ENCODE measurements at regions not wholly inside any gene's neighbourhood (a gene's known extent, or its start where the extent isn't known, plus 50 kb on each side); places are given as distances from the start of the nearest gene placed in this dataset.

- DNase-seq, result no peak
Observed at GRCh38 chr2:3962719-3963118, 259.3 kb downstream of the DCDC2C start.

DNA sequence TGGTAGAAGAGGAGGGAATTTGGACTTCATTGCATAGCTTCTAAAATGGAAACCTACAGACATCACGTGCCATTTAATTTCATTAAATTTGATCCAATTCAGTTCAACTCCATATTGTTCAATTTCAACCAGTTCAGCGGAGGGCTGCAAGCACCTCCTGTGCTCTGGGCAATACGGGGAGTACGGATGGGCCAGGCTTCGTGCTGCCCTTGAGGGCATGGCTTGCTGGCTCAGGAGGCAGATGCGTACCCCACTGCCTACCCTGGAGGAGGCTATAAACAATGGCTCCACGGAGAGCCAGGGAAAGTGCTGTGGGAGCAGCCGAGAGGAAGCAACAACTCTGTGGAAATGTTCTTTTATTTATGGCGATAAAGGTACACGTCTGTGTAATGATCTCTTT is 261.8 kb downstream of the DCDC2C start:
- no peak for DNase-seq

GRCh38 chr2:3965953-3966352 is 262.6 kb downstream of the DCDC2C start:
- no peak for DNase-seq

DNA sequence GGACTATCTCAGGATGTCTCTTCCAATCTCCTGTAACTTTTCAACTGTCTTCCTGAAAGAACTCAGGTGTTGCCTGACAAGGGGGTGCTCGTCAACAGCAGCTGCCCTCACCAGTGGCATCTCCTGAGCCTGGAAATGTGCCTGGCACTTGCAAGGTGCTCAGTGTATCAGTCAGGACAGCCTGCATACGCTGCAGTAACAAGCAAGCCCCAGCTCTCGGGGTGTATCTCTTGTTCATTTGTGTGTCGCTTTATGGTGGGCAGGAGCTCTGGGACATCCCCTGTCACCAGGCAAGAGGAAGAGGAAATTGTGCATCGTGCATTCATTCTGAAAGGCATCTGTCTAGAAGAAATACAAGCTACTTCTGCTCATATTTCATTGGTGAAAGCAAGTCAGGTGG is 263.1 kb downstream of the DCDC2C start:
- DNase-seq, result no peak

DNA sequence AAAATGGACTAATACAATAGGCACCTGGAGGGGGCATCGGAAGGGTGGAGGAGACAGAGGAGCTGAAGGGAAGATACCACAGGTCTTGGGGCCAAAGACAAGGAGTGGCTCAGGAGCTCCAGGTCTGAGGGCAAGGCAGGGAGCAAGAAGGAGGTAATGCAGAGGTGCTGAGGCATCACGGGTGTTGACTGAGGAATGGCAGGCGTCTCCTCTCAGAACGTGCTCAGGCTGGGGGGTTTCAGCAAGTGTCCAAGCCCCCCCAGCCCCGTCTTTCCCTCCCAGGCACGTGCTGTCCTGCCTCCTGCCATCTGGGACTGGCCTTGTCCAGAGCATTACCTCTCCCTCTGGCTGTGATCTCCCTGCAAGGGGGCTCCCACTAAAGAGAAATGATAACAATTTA is 265.4 kb downstream of the DCDC2C start:
- DNase-seq, result no peak

- no peak for DNase-seq
Observed at GRCh38 chr2:3970791-3971651, 267.6 kb downstream of the DCDC2C start.

- DNase-seq, result no peak
Observed at GRCh38 chr2:3971652-3972192, 268.3 kb downstream of the DCDC2C start.

DNA sequence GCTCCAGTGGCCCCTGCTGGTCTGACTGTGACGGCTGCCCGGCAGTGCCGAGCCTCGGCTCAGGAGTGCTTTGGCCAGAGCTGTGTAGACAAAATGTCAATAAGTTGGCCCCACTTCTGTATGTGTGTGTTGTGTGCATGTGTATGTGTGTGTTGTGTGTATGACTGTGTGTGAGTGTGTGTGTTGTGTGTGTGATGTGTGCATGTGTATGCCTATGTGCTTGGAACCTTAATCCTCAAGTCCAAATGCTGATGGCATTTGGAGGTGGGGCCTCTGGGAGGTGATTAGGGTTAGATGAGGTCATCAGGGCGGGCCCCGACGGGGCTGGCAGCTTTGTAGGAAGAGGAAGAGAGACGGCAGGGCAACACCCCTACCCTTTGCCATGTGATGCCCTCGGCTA is 269.0 kb downstream of the DCDC2C start:
- DNase-seq, result no peak

DNA sequence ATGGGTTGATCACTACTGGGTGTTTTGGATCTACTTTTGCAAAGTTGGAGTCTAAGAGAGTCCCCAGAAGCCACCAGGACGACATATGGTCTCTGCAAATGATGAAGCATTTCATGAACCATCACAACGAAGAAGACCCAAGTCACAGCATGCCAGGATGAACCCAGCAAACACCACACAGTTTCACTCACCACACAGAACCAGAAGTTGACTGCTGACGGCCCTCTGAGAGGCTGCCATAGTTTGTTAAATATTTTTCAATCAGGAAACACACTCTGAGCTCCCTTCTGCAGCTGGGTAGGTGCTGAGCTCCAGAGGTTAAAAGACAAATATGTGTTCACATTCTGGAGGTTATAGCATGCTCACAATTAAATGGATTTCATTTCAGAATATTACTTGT is 271.4 kb downstream of the DCDC2C start:
- no peak for DNase-seq

GRCh38 chr2:3981446-3981987 is 278.1 kb downstream of the DCDC2C start:
- DNase-seq, result no peak

- no peak for DNase-seq
Observed at GRCh38 chr2:3982160-3982559, 278.8 kb downstream of the DCDC2C start.

DNA sequence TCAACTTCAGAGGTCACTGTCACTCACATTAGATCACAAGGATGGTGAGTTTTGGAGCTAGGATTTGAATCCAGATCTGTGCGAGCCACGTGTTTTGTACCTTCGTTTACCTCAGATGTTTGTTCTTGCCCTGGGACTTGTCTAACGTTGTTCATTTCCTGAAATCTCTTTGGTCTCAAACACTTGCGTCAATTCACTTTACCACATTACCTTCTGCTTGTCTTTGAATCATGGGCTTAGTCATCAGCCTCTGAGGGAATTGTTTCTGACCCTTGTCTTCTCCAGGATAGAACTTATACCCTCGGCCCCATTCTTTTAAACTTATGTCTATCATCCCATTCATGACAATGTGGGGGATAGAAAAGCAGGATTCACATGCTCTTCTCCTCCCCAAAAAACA is 282.7 kb downstream of the DCDC2C start:
- DNase-seq, result no peak

DNA sequence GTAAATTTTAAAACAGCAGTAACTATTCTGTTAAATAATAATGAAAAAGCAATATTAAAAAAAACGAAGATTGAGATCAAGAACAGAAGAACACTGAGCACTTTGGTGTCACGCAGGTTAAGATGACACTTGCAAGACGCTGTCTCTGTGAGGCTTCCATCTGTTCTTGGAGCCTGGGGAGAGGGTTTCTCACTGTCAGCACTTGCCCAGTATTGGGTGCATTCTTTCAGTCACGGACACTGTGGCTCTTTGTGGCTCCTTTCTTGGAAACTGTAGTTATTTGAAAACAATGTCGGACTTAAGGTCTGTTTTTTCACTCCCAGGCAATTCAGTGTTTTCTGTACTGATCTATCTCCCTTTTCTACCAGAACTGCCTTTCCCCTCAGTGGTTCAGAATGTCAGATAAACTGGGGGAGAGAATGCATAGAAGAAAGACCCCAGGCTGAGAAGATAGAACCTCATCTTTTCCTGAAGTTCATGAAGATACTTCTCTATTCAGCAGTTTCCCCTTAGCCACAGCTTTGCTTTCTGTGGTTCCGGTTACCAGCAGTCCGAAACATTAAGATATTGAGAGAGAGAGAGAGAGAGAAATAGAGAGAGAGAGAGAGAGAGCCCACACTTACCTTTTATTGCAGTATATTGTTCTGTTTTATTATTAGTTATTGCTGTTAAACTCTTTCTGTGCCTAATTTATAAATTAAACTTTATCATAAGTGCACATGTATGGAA is 283.3 kb downstream of the DCDC2C start:
- no peak for DNase-seq

DNA sequence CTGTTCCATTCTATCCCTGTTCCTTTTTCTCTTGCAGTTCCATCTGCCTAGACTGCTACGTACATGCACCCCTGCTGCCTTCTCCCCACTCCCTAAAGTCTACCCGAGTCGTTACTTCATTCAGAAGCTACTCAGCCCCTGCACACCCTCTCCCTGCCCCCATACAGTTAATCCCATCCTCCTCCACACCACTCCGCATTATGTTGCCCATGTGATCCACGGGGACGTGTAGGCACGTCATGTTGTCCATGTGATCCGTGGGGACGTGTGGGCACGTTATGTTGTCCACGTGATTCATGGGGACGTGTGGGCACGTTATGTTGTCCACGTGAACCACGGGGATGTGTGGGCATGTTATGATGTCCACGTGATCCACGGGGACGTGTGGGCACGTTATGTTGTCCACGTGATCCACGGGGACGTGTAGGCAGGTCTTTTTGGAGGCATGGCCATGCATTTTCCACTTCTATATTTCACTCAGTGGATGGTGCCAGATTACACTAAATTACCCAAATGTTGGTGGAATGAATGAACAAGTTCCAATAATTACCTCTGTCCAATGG is 299.5 kb downstream of the DCDC2C start:
- no peak for DNase-seq

DNA sequence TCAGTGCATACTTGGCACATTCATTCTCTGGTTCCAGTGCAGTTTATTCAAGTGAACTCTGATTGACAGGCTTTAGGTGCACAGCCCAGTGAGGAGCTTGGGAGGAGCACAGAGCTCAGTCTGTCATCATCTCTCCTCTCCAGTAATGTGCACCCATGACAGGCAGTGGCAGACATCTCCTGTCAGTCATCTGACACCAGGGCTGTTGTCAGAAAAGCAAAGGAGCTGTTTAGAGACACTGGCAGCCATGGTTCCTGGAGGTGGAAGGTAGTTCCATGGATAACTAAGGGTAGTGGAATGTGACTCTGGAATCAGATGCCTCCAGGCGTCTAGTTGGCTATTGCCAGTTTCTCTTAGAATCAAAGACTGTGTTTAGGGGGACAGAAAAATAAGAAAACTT is 308.8 kb downstream of the DCDC2C start:
- no peak for DNase-seq

GRCh38 chr2:4018535-4018934 is 315.2 kb downstream of the DCDC2C start:
- DNase-seq, result no peak

DNA sequence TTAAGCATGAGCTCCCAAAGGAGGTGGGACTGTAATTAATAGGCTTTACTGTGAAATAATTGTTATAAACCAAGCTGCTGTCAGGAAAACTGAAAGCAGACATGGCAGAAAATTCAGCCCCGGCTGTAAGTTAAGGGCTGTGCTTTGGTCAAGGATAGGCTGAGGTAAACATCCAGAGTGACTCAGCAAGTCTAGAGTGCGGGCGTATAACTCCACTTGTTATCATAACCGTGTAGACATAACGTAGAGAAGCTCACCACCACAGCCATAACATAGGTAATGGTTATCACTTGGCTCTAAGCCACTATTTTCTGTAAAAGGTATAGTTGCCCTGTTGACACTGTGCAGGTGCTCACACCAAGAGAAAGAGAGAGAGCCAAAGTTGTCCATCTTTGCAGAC is 316.8 kb downstream of the DCDC2C start:
- DNase-seq, result no peak

DNA sequence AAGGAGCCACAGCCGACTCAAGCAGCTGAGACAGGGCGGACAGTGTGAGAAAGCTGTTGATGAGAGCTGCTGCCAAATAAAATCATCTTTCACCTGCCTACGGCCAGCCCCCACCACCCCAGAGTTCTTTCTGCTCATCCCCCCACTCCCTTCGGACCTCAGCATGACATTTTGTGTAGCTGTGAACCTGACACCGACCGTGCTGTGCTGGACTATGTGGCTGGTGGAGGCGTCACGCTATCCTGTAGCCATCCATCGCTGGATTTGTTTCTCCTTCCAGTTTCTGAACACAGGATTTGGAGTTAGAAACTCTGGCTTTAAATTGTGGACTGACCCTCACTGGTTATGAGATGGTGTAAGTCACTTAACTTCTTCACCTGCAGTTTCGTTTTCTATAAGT is 317.3 kb downstream of the DCDC2C start:
- DNase-seq, result no peak

GRCh38 chr2:4024605-4025004 is 321.2 kb downstream of the DCDC2C start:
- DNase-seq, result no peak

DNA sequence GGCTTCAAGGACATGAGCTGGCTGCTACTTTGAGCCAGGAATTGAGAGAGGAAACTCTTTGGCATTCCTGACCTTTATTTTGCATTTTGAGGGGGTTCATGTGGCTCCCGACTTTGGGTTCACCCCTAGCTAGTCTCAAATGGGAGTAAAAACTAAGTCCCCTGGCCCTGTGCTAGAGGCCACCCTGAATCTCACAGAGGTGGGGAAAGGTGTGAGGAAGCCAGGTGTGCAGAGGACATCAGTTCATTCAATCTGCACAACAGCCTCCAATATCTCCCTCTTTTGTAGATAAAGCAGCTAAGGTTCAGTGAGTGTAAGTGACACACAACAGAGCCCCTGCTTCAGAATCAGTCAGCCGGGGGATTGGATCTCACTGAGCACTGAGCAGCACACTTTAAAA is 325.7 kb downstream of the DCDC2C start:
- no peak for DNase-seq

DNA sequence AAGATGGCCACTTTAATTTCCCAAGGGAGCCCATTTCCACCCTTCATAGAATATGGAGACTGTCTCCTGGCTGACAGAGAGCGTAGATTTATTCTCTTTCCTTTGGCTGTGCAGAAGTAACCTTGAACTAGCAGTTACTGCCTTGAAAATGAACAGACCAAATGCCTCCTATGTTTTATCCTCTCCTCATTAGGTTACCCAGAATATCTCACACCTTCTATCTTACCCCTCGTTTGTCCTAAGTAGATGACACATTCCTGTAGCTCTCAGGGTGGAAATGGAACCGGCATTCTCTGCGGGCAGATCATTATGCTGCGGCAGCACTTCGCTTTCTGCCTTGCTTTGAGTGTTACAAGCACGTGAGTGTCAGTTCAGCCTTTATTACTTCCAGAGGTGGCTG is 336.5 kb downstream of the DCDC2C start:
- DNase-seq, result no peak

- no peak for DNase-seq
Observed at GRCh38 chr2:4047961-4048891, 344.9 kb downstream of the DCDC2C start.
